BLaER1 (cell line): ENCODE measurements at regions not wholly inside any gene's neighbourhood (a gene's known extent, or its start where the extent isn't known, plus 50 kb on each side); places are given as distances from the start of the nearest gene placed in this dataset.

ENCODE experiments used
- H3K27ac ChIP-seq: shearing (Covaris generic); formaldehyde crosslinking; 2 replicates; pipeline ENCODE4 v1.8.1; 2022
- H3K27me3 ChIP-seq: shearing (Covaris generic); formaldehyde crosslinking; 2 replicates; pipeline ENCODE4 v1.8.1; 2022
- H3K36me3 ChIP-seq: shearing (Covaris generic); formaldehyde crosslinking; 2 replicates; pipeline ENCODE4 v1.8.1; 2022
- H3K4me1 ChIP-seq: shearing (Covaris generic); formaldehyde crosslinking; 2 replicates; pipeline ENCODE4 v1.8.1; 2022
- H3K4me2 ChIP-seq: shearing (Covaris generic); formaldehyde crosslinking; 2 replicates; pipeline ENCODE4 v1.8.1; 2022
- H3K4me3 ChIP-seq: shearing (Covaris generic); formaldehyde crosslinking; 2 replicates; pipeline ENCODE4 v1.8.1; 2022
- H3K9ac ChIP-seq: shearing (Covaris generic); formaldehyde crosslinking; 2 replicates; pipeline ENCODE4 v1.8.1; 2022
- H3K9me3 ChIP-seq: shearing (Covaris generic); formaldehyde crosslinking; 2 replicates; pipeline ENCODE4 v1.8.1; 2022
- H4K20me1 ChIP-seq: shearing (Covaris generic); formaldehyde crosslinking; 2 replicates; pipeline ENCODE4 v1.8.1; 2022
- Cebpa-rat ChIP-seq: shearing (Covaris generic); IDR thresholded peaks from 2 replicates; pipeline ENCODE4 v1.8.1; 2022

GRCh38 chr3:159925248-159925647 lies 63.4 kb upstream of the IL12A start:
- no peak overlapping the region for H3K27ac ChIP-seq
- H3K4me3 ChIP-seq = no peak overlapping the region
- H3K4me1 ChIP-seq = no peaks in the 10 kb centered on the region
- no peak for TF ChIP-seq Cebpa-rat
- no peak overlapping the region for H3K4me2 ChIP-seq
- no peaks in the 10 kb centered on the region for H3K36me3 ChIP-seq
- no peaks in the 10 kb centered on the region for H3K27me3 ChIP-seq
- no peak overlapping the region for H3K9ac ChIP-seq
- no peaks in the 10 kb centered on the region for H3K9me3 ChIP-seq
- no peaks in the 10 kb centered on the region for H4K20me1 ChIP-seq

DNA sequence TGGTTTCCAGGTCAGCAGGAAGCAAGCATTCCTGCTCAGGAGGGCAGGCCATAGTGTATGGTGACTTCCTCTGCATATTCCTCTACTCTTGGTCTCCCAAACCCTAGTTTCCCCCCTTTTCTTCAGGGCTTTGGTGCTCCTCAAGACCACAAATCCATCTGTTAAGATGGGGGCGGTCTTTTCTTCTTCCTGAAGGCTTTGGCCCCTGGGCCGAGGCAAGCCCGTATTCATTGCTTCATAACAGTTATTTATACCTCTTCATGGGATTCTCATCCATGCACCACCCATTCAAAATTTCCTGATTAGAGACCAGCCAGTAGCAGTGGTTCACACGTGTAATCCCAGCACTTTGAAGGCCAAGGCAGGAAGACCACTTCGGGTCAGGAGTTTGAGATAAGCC lies 62.1 kb upstream of the IL12A start:
- Histone ChIP-seq H3K36me3 (no peaks in the 10 kb centered on the region), H3K4me1 (no peaks in the 10 kb centered on the region), H3K4me3 (no peak overlapping the region), H3K9ac (no peak overlapping the region), H3K27ac (no peak overlapping the region), H4K20me1 (no peaks in the 10 kb centered on the region), H3K27me3 (no peaks in the 10 kb centered on the region), H3K4me2 (no peak overlapping the region), H3K9me3 (no peaks in the 10 kb centered on the region)
- no peak for TF ChIP-seq Cebpa-rat

DNA sequence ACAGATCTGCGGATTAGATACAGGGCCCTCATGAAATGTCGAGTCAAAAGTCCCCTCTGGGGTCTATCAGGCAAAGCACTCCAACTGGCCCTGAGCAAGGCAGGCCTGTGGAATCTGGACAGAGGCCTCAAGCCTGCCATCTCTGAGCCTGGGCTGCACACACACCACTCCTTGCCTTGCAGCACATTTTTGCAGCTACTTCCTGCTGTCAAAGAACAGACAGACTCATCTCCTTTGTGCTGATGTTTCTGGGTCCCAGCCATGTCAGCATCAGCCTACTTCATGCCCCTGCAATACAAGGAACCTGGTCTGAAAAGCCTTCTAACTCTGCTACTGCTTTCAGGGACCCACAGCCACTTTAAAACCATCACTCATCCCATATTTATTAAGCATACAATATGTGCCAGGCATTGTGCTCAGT lies 60.6 kb upstream of the IL12A start:
- Histone ChIP-seq H3K4me3 (no peak overlapping the region), H3K36me3 (no peaks in the 10 kb centered on the region), H3K9me3 (peaks cover 6% of the 10 kb centered on the region), H4K20me1 (no peaks in the 10 kb centered on the region), H3K27ac (no peak overlapping the region), H3K4me1 (no peaks in the 10 kb centered on the region), H3K27me3 (no peaks in the 10 kb centered on the region), H3K9ac (no peak overlapping the region), H3K4me2 (no peak overlapping the region)
- no peak for TF ChIP-seq Cebpa-rat

- H3K4me1 ChIP-seq = no peaks in the 10 kb centered on the region
- H3K9ac ChIP-seq = no peak overlapping the region
- TF ChIP-seq Cebpa-rat = no peak
- H3K9me3 ChIP-seq = peaks cover 12% of the 10 kb centered on the region
- no peaks in the 10 kb centered on the region for H4K20me1 ChIP-seq
- no peak overlapping the region for H3K27ac ChIP-seq
- no peak overlapping the region for H3K4me2 ChIP-seq
- H3K36me3 ChIP-seq = no peaks in the 10 kb centered on the region
- H3K27me3 ChIP-seq = no peaks in the 10 kb centered on the region
- no peak overlapping the region for H3K4me3 ChIP-seq
These were observed 60.0 kb upstream of the IL12A start for GRCh38 chr3:159928666-159929065.

DNA sequence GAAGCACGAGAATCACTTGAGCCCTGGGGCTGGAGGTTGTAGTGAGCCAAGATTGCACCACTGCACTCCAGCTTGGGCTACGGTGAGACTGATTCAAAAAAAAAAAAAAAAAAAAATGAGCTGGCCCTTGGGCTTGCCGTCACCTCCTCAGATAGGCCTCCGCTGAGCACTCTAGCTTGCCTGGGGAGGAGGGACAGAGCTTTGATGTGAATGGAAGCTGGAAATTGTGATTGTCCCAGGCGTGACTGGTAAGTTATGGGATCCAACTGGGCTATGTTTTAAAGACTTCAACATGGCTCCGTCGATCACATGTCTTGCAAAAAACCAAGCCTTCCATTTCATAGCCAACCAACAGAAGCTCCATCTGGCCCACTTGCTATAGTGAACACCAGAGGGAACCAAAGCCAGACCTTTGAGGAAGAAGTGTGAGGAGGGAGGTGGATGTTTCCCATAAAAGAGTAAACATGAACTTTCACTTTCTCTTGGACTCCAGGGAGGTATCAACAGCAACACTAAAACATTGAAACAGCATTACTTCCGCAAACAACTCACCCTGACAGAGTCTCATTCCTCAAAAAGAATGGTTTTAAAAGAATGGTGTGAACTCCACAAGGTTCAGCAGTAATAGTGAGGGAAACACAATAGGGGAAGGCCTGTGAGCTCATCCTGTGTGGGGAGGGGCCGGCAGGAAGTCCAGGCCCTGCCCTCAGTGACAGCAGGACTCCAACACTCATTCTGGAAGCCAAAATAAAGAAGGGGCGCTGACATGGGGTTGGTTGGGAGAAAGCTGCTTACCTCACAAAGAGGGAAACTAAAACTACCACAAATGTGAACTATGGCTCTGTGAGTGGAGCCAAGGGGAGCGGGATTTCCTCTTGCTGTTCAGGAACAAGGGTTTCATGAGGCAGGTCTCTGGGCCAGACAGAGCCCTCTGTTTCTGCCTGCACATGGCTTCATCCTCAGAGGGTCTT lies 59.2 kb upstream of the IL12A start:
- Histone ChIP-seq H3K36me3 (no peaks in the 10 kb centered on the region), H4K20me1 (no peaks in the 10 kb centered on the region), H3K9me3 (peaks cover 20% of the 10 kb centered on the region), H3K9ac (no peak overlapping the region), H3K4me1 (no peaks in the 10 kb centered on the region), H3K4me2 (peak overlapping the region; percentile 14; the same call in 1 of the 2 replicates), H3K27me3 (no peaks in the 10 kb centered on the region), H3K4me3 (no peak overlapping the region), H3K27ac (0 out of 2 replicates have a peak overlapping the region, but pooled peaks have one; percentile 35)
- no peak for TF ChIP-seq Cebpa-rat

GRCh38 chr3:159934216-159934615 lies 54.4 kb upstream of the IL12A start:
- Histone ChIP-seq H3K4me2 (no peak overlapping the region), H3K4me1 (no peaks in the 10 kb centered on the region), H3K27me3 (no peaks in the 10 kb centered on the region), H4K20me1 (no peaks in the 10 kb centered on the region), H3K9me3 (peaks cover 31% of the 10 kb centered on the region), H3K4me3 (peak overlapping the region; percentile 14; the same call in 1 of the 2 replicates), H3K36me3 (no peaks in the 10 kb centered on the region), H3K9ac (no peak overlapping the region), H3K27ac (no peak overlapping the region)
- no peak for TF ChIP-seq Cebpa-rat

DNA sequence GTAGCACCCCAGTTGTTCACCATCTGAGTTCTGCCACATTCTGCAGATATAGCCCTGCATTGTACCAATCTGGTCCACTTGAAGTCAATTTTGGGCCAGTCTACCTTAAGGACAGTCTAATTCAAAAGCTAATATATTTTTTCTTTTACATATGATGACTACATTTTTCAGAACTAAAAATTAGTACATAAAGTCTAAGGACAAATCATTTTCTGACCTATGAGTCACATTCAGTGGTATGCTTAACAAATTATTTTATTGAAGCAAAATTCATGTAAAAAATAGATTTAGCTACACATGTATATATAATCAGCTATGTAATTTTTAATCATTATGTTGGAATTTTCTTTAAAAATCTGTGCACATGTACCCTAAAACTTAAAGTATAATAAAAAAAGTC lies 52.1 kb upstream of the IL12A start:
- no peak overlapping the region for H3K4me2 ChIP-seq

GRCh38 chr3:159937561-159938166 lies 51.0 kb upstream of the IL12A start:
- no peak overlapping the region for H3K27ac ChIP-seq
- no peak for TF ChIP-seq Cebpa-rat
- no peaks in the 10 kb centered on the region for H3K4me1 ChIP-seq
- H3K27me3 ChIP-seq = no peaks in the 10 kb centered on the region
- no peak overlapping the region for H3K4me2 ChIP-seq
- no peaks in the 10 kb centered on the region for H4K20me1 ChIP-seq
- H3K36me3 ChIP-seq = no peaks in the 10 kb centered on the region
- no peak overlapping the region for H3K9ac ChIP-seq
- peaks cover 32% of the 10 kb centered on the region for H3K9me3 ChIP-seq
- H3K4me3 ChIP-seq = no peak overlapping the region

More for the DNA sequence above, 52.1 kb upstream of the IL12A start:
- Histone ChIP-seq H3K9ac (no peak overlapping the region), H3K36me3 (no peaks in the 10 kb centered on the region), H3K4me1 (no peaks in the 10 kb centered on the region), H3K27me3 (no peaks in the 10 kb centered on the region), H3K4me3 (no peak overlapping the region), H4K20me1 (no peaks in the 10 kb centered on the region), H3K27ac (no peak overlapping the region), H3K9me3 (peaks cover 34% of the 10 kb centered on the region)
- TF ChIP-seq Cebpa-rat = no peak

DNA sequence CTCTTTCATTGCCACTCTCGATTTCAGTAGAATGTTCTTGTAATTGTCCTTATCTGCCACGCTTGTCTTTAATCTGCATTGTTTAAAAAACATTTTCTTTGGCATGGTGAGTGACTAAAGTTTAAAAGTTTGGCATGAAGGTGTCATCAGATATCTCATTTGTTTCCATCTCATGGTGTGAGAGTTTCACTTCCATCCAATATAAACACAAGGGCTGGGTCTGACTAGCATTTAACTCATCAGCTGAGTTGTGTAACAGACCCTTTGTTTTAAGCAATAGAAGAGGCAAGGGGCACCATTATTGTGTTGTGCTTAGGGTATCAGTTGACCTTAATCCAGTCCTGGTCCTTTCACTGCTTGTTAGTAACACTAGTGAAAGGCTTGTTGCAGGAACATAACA lies 49.9 kb upstream of the IL12A start:
- H3K9me3 ChIP-seq = peaks cover 21% of the 10 kb centered on the region
- no peak overlapping the region for H3K27ac ChIP-seq
- H3K27me3 ChIP-seq = no peaks in the 10 kb centered on the region
- H3K4me2 ChIP-seq = no peak overlapping the region
- TF ChIP-seq Cebpa-rat = no peak
- H3K9ac ChIP-seq = no peak overlapping the region
- H3K4me3 ChIP-seq = no peak overlapping the region
- no peaks in the 10 kb centered on the region for H4K20me1 ChIP-seq
- H3K4me1 ChIP-seq = no peaks in the 10 kb centered on the region
- H3K36me3 ChIP-seq = no peaks in the 10 kb centered on the region
